Osteocyte (in vitro differentiated cells): ENCODE measurements at regions not wholly inside any gene's neighbourhood (a gene's known extent, or its start where the extent isn't known, plus 50 kb on each side); places are given as distances from the start of the nearest gene placed in this dataset.
"Not testable (repeated sequence)": the region's sequence is repeated elsewhere in the genome, so short reads cannot be mapped to it uniquely, and the experiment has no call there.

Source experiments
- DNase-seq: peaks from one replicate; pipeline ENCODE4 v3.0.0; 2021; ENCODE audit warnings: mixed read lengths; ENCODE audit not compliant: unreplicated experiment; ENCODE audit errors: extremely low spot score
- H3K27ac Mint-ChIP-seq: one replicate; pipeline ENCODE4 v1.8.0; 2021; ENCODE audit warnings: mild to moderate bottlenecking, mixed read lengths; ENCODE audit not compliant: unreplicated experiment
- H3K27me3 Mint-ChIP-seq: one replicate; pipeline ENCODE4 v1.8.0; 2021; ENCODE audit warnings: mixed read lengths; ENCODE audit not compliant: unreplicated experiment
- H3K36me3 Mint-ChIP-seq: one replicate; pipeline ENCODE4 v1.8.0; 2021; ENCODE audit warnings: mixed read lengths; ENCODE audit not compliant: unreplicated experiment
- H3K4me1 Mint-ChIP-seq: one replicate; pipeline ENCODE4 v1.8.0; 2021; ENCODE audit warnings: mixed read lengths; ENCODE audit not compliant: unreplicated experiment
- H3K4me3 Mint-ChIP-seq: one replicate; pipeline ENCODE4 v1.8.0; 2021; ENCODE audit warnings: mild to moderate bottlenecking, moderate library complexity, mixed read lengths; ENCODE audit not compliant: unreplicated experiment
- H3K9me3 Mint-ChIP-seq: one replicate; pipeline ENCODE4 v1.8.0; 2021; ENCODE audit warnings: mixed read lengths; ENCODE audit not compliant: unreplicated experiment
- CTCF ChIP-seq: fragments of 200-600 bp; sonication (generic); IDR thresholded peaks from 2 replicates; pipeline ENCODE4 v1.5.0; 2021; ENCODE audit warnings: antibody characterized with exemption, mild to moderate bottlenecking, moderate library complexity

GRCh38 chr1:203995228-203995627 lies 77.7 kb upstream of the SOX13 start:
- TF ChIP-seq CTCF, result no peak
- Mint-ChIP-seq H3K4me3 (no peak overlapping the region), H3K9me3 (no peaks in the 10 kb centered on the region), H3K4me1 (peaks cover 5% of the 10 kb centered on the region), H3K36me3 (no peaks in the 10 kb centered on the region), H3K27ac (no peak overlapping the region), H3K27me3 (peaks cover 33% of the 10 kb centered on the region)
- no peak for DNase-seq

- TF ChIP-seq CTCF, result no peak
- DNase-seq, result no peak
- Mint-ChIP-seq H3K27ac (no peak overlapping the region), H3K27me3 (peaks cover 32% of the 10 kb centered on the region), H3K36me3 (no peaks in the 10 kb centered on the region), H3K9me3 (no peaks in the 10 kb centered on the region), H3K4me3 (no peak overlapping the region), H3K4me1 (peaks cover 8% of the 10 kb centered on the region)
Measured at GRCh38 chr1:203996126-203996525, 76.8 kb upstream of the SOX13 start.

- H3K9me3 Mint-ChIP-seq, result not testable (repeated sequence)
Measured at GRCh38 chr1:203998571-203998970, 74.3 kb upstream of the SOX13 start.

GRCh38 chr1:203999618-204000017 lies 73.3 kb upstream of the SOX13 start:
- H3K9me3 Mint-ChIP-seq, result peaks cover 3% of the 10 kb centered on the region
- peaks cover 20% of the 10 kb centered on the region for H3K27me3 Mint-ChIP-seq
- no peak overlapping the region for H3K27ac Mint-ChIP-seq
- no peak for TF ChIP-seq CTCF
- H3K36me3 Mint-ChIP-seq, result no peaks in the 10 kb centered on the region
- no peak overlapping the region for H3K4me3 Mint-ChIP-seq
- peaks cover 8% of the 10 kb centered on the region for H3K4me1 Mint-ChIP-seq
- no peak for DNase-seq

More at GRCh38 chr1:203998571-203998970, 74.3 kb upstream of the SOX13 start:
- not testable (repeated sequence) for H3K4me3 Mint-ChIP-seq, H3K36me3 Mint-ChIP-seq, H3K4me1 Mint-ChIP-seq, DNase-seq, H3K27ac Mint-ChIP-seq
- H3K27me3 Mint-ChIP-seq, result peaks cover 24% of the 10 kb centered on the region

GRCh38 chr1:204001166-204001901 lies 71.6 kb upstream of the SOX13 start:
- no peak for DNase-seq
- TF ChIP-seq CTCF, result no peak
- Mint-ChIP-seq H3K36me3 (no peaks in the 10 kb centered on the region), H3K9me3 (peaks cover 3% of the 10 kb centered on the region), H3K4me3 (no peak overlapping the region), H3K27me3 (peaks cover 17% of the 10 kb centered on the region), H3K27ac (no peak overlapping the region), H3K4me1 (peaks cover 5% of the 10 kb centered on the region)
